Osteocyte (in vitro differentiated cells): ENCODE measurements at regions not wholly inside any gene's neighbourhood (a gene's known extent, or its start where the extent isn't known, plus 50 kb on each side); places are given as distances from the start of the nearest gene placed in this dataset.

ENCODE experiments used
- DNase-seq: peaks from one replicate; pipeline ENCODE4 v3.0.0; 2021; ENCODE audit warnings: mixed read lengths; ENCODE audit not compliant: unreplicated experiment; ENCODE audit errors: extremely low spot score
- H3K27ac Mint-ChIP-seq: one replicate; pipeline ENCODE4 v1.8.0; 2021; ENCODE audit warnings: mild to moderate bottlenecking, mixed read lengths; ENCODE audit not compliant: unreplicated experiment
- H3K27me3 Mint-ChIP-seq: one replicate; pipeline ENCODE4 v1.8.0; 2021; ENCODE audit warnings: mixed read lengths; ENCODE audit not compliant: unreplicated experiment
- H3K36me3 Mint-ChIP-seq: one replicate; pipeline ENCODE4 v1.8.0; 2021; ENCODE audit warnings: mixed read lengths; ENCODE audit not compliant: unreplicated experiment
- H3K4me1 Mint-ChIP-seq: one replicate; pipeline ENCODE4 v1.8.0; 2021; ENCODE audit warnings: mixed read lengths; ENCODE audit not compliant: unreplicated experiment
- H3K4me3 Mint-ChIP-seq: one replicate; pipeline ENCODE4 v1.8.0; 2021; ENCODE audit warnings: mild to moderate bottlenecking, moderate library complexity, mixed read lengths; ENCODE audit not compliant: unreplicated experiment
- H3K9me3 Mint-ChIP-seq: one replicate; pipeline ENCODE4 v1.8.0; 2021; ENCODE audit warnings: mixed read lengths; ENCODE audit not compliant: unreplicated experiment
- CTCF ChIP-seq: fragments of 200-600 bp; sonication (generic); IDR thresholded peaks from 2 replicates; pipeline ENCODE4 v1.5.0; 2021; ENCODE audit warnings: antibody characterized with exemption, mild to moderate bottlenecking, moderate library complexity

DNA sequence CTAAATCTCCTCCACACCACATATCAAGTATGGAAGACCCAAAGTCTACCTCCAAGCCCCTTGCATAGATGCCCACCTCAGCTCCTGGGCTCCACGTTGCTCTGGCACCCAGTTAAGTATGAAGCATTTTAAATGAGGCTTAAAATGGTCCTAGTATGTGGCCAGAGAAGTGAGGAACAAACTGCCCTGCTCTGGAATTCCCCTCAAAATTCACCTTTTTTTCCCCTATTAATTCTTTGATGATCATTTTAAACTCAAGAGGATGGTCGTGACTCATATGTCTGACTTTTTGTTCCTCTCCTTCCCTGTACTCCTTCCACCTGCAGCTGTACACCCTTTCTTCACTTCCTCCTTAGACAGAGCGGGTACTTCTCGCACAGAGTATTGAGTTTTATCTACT, 234.5 kb upstream of the MYOCD start:
- no peak for DNase-seq
- Mint-ChIP-seq H3K4me1 (no peaks in the 10 kb centered on the region), H3K36me3 (no peaks in the 10 kb centered on the region), H3K9me3 (no peaks in the 10 kb centered on the region), H3K4me3 (no peak overlapping the region), H3K27me3 (no peaks in the 10 kb centered on the region), H3K27ac (no peak overlapping the region)
- TF ChIP-seq CTCF, result no peak

DNA sequence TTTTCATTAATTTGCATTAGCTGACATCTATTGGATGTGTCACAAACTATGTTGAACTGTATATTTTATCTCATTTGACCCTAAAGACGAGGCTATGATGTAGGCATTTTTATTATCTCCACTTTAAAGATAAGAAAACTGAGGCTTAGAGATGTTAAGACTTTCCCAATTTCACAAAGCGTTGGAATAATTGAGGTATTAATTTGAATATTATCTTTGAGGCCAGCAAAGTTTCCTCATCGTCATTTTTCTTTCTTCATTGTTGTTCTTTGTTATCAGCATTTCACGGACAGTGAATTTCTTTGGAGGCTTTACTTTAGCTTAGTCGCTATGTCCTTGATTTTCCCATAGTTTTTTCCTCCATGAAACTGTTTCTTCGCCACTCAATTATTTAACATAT, 227.5 kb upstream of the MYOCD start:
- no peak overlapping the region for H3K4me3 Mint-ChIP-seq

GRCh38 chr17:12438813-12439586, 226.7 kb upstream of the MYOCD start:
- no peaks in the 10 kb centered on the region for H3K4me1 Mint-ChIP-seq
- peaks cover 11% of the 10 kb centered on the region for H3K9me3 Mint-ChIP-seq
- no peaks in the 10 kb centered on the region for H3K27me3 Mint-ChIP-seq
- no peak for DNase-seq
- no peaks in the 10 kb centered on the region for H3K36me3 Mint-ChIP-seq
- H3K4me3 Mint-ChIP-seq, result no peak overlapping the region
- TF ChIP-seq CTCF, result no peak
- no peak overlapping the region for H3K27ac Mint-ChIP-seq

More for the DNA sequence above, 227.5 kb upstream of the MYOCD start:
- Mint-ChIP-seq H3K27me3 (no peaks in the 10 kb centered on the region), H3K9me3 (peaks cover 11% of the 10 kb centered on the region), H3K36me3 (no peaks in the 10 kb centered on the region), H3K4me1 (no peaks in the 10 kb centered on the region), H3K27ac (no peak overlapping the region)
- no peak for TF ChIP-seq CTCF
- DNase-seq, result no peak

- Mint-ChIP-seq H3K27me3 (no peaks in the 10 kb centered on the region), H3K4me3 (no peak overlapping the region), H3K27ac (no peak overlapping the region), H3K9me3 (peaks cover 27% of the 10 kb centered on the region), H3K36me3 (no peaks in the 10 kb centered on the region), H3K4me1 (no peaks in the 10 kb centered on the region)
- no peak for TF ChIP-seq CTCF
- no peak for DNase-seq
Observed at GRCh38 chr17:12445331-12445730, 220.4 kb upstream of the MYOCD start.

- Mint-ChIP-seq H3K9me3 (peaks cover 18% of the 10 kb centered on the region), H3K27me3 (no peaks in the 10 kb centered on the region), H3K4me1 (peaks cover 5% of the 10 kb centered on the region), H3K36me3 (peaks cover 8% of the 10 kb centered on the region), H3K27ac (no peak overlapping the region), H3K4me3 (no peak overlapping the region)
- TF ChIP-seq CTCF, result no peak
- no peak for DNase-seq
Observed at GRCh38 chr17:12457493-12457892, 208.2 kb upstream of the MYOCD start.
